OCI-LY1 (cell line): ENCODE measurements at regions not wholly inside any gene's neighbourhood (a gene's known extent, or its start where the extent isn't known, plus 50 kb on each side); places are given as distances from the start of the nearest gene placed in this dataset.

Source experiments
- H2AFZ ChIP-seq: fragments of 200-600 bp; sonication (generic), shearing (Covaris generic); 2 replicates; pipeline ENCODE4 v1.6.0; 2014; ENCODE audit warnings: antibody characterized with exemption, mild to moderate bottlenecking, low read length
- H3F3A ChIP-seq: fragments of 200-600 bp; sonication (generic), shearing (Covaris generic); 2 replicates; pipeline ENCODE4 v1.6.0; 2014; ENCODE audit warnings: mild to moderate bottlenecking, antibody characterized with exemption, low read length, moderate library complexity; ENCODE audit not compliant: insufficient read depth
- H3K27ac ChIP-seq: fragments of 200-600 bp; sonication (generic); 2 replicates; pipeline ENCODE4 v1.5.1; 2014; ENCODE audit warnings: low read length, mixed run types, mild to moderate bottlenecking, low read depth; ENCODE audit not compliant: poor library complexity, severe bottlenecking
- H3K27me3 ChIP-seq: fragments of 200-600 bp; sonication (generic); 2 replicates; pipeline ENCODE4 v1.6.0; 2014; ENCODE audit warnings: antibody characterized with exemption, mild to moderate bottlenecking, low read length, moderate library complexity; ENCODE audit not compliant: insufficient read depth
- H3K36me3 ChIP-seq: fragments of 200-600 bp; sonication (generic); 2 replicates; pipeline ENCODE4 v1.6.1; 2014; ENCODE audit warnings: mild to moderate bottlenecking, antibody characterized with exemption, low read length, moderate library complexity, mixed read lengths; ENCODE audit not compliant: insufficient read depth
- H3K4me1 ChIP-seq: fragments of 200-600 bp; sonication (generic); 2 replicates; pipeline ENCODE4 v1.5.1; 2014; ENCODE audit warnings: mild to moderate bottlenecking, low read length, moderate library complexity; ENCODE audit not compliant: insufficient read depth, severe bottlenecking
- H3K4me2 ChIP-seq: fragments of 200-600 bp; sonication (generic), shearing (Covaris generic); 2 replicates; pipeline ENCODE4 v1.6.1; 2014; ENCODE audit warnings: low read length
- H3K4me3 ChIP-seq: fragments of 200-600 bp; sonication (generic); 2 replicates; pipeline ENCODE4 v1.5.1; 2014; ENCODE audit warnings: low read length, low read depth, mild to moderate bottlenecking, mixed read lengths; ENCODE audit not compliant: poor library complexity, severe bottlenecking
- H3K79me2 ChIP-seq: fragments of 200-600 bp; shearing (Covaris generic); 2 replicates; pipeline ENCODE4 v1.6.1; 2016; ENCODE audit warnings: mixed run types, low read length, mixed read lengths; ENCODE audit not compliant: insufficient read depth
- H3K9ac ChIP-seq: fragments of 200-600 bp; sonication (generic), shearing (Covaris generic); 2 replicates; pipeline ENCODE4 v1.6.1; 2014; ENCODE audit warnings: mild to moderate bottlenecking, low read length, mixed read lengths
- H3K9me2 ChIP-seq: fragments of 200-600 bp; sonication (generic), shearing (Covaris generic); 2 replicates; pipeline ENCODE4 v1.6.1; 2014; ENCODE audit warnings: low read depth, mild to moderate bottlenecking, low read length, mixed read lengths
- H3K9me3 ChIP-seq: fragments of 200-600 bp; shearing (Covaris generic); 2 replicates; pipeline ENCODE4 v1.6.1; 2014; ENCODE audit warnings: low read length, mixed read lengths
- H4K20me1 ChIP-seq: fragments of 200-600 bp; sonication (generic), shearing (Covaris generic); 2 replicates; pipeline ENCODE4 v1.6.0; 2016; ENCODE audit warnings: mild to moderate bottlenecking, low read length; ENCODE audit not compliant: insufficient read depth
- EZH2 ChIP-seq: fragments of 200-600 bp; sonication (generic), shearing (Covaris generic); IDR thresholded peaks from 2 replicates; pipeline ENCODE4 v1.8.0; 2017; ENCODE audit warnings: borderline replicate concordance, mixed run types, mild to moderate bottlenecking, antibody characterized with exemption, low read length, moderate library complexity, mixed read lengths
- TF ChIP-seq, protein P1 (sequence below): fragments of 200-600 bp; sonication (generic), shearing (Covaris generic); IDR thresholded peaks from 2 replicates; pipeline ENCODE4 v1.5.1; 2017; ENCODE audit warnings: mild to moderate bottlenecking, antibody characterized with exemption, low read length, moderate library complexity, mixed read lengths

DNA sequence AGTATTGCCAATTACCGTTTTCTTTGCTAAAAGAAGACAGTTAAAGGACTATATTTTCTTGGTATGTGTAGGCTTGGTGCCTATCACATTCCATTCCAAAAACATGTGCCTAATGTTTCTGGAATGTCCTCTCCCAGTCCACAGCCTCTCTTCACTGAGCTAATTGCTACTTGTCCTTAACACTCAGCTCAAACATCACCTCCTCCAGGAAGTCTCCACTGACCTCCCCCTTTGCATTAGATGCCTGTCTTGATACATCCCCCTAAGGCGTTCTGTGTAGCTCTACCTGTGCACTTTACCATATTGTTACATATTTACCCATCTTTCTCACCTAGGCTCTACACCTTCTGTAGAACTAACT is 195.6 kb upstream of the CAMK1G start:
- H3K36me3 ChIP-seq = no peaks in the 10 kb centered on the region
- no peak for TF ChIP-seq EZH2
- TF ChIP-seq, protein P1, sequence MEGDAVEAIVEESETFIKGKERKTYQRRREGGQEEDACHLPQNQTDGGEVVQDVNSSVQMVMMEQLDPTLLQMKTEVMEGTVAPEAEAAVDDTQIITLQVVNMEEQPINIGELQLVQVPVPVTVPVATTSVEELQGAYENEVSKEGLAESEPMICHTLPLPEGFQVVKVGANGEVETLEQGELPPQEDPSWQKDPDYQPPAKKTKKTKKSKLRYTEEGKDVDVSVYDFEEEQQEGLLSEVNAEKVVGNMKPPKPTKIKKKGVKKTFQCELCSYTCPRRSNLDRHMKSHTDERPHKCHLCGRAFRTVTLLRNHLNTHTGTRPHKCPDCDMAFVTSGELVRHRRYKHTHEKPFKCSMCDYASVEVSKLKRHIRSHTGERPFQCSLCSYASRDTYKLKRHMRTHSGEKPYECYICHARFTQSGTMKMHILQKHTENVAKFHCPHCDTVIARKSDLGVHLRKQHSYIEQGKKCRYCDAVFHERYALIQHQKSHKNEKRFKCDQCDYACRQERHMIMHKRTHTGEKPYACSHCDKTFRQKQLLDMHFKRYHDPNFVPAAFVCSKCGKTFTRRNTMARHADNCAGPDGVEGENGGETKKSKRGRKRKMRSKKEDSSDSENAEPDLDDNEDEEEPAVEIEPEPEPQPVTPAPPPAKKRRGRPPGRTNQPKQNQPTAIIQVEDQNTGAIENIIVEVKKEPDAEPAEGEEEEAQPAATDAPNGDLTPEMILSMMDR = no peak
- H3K9ac ChIP-seq = no peak overlapping the region
- H3K4me1 ChIP-seq = no peaks in the 10 kb centered on the region
- H3K79me2 ChIP-seq = no peaks in the 10 kb centered on the region
- H3K9me2 ChIP-seq = no peaks in the 10 kb centered on the region
- no peak overlapping the region for H3K4me3 ChIP-seq
- H3K27ac ChIP-seq = no peak overlapping the region
- H3K9me3 ChIP-seq = no peaks in the 10 kb centered on the region
- no peak overlapping the region for H2AFZ ChIP-seq
- no peaks in the 10 kb centered on the region for H3F3A ChIP-seq
- no peaks in the 10 kb centered on the region for H4K20me1 ChIP-seq
- no peak overlapping the region for H3K4me2 ChIP-seq
- H3K27me3 ChIP-seq = no peaks in the 10 kb centered on the region

DNA sequence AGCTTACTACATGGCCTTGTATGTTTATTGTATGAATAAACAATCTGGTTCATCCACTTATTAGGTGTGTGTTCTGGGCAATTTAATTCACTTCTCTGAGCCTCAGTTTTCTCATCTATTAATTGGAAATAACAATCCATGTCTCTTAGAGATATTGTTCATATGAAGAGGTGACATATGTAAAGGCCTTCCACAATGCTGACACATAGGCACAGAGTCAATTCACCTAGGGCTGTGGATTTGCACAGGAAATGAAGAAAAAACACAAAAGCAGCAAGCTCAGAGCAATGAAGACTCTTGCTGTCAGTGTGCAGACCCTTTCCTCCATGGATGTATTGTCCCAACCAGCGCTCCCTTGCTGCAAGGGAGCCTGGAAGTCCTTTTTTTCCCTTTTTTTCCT is 195.2 kb upstream of the CAMK1G start:
- Histone ChIP-seq H3K4me1 (no peaks in the 10 kb centered on the region), H3K9me2 (no peaks in the 10 kb centered on the region), H4K20me1 (no peaks in the 10 kb centered on the region), H3K79me2 (no peaks in the 10 kb centered on the region), H3K27me3 (no peaks in the 10 kb centered on the region), H3K9me3 (no peaks in the 10 kb centered on the region), H3K4me2 (no peak overlapping the region), H3K9ac (no peak overlapping the region), H2AFZ (no peak overlapping the region), H3K27ac (no peak overlapping the region), H3K4me3 (no peak overlapping the region), H3F3A (no peaks in the 10 kb centered on the region), H3K36me3 (no peaks in the 10 kb centered on the region)
- TF ChIP-seq, protein P1 = no peak
- TF ChIP-seq EZH2 = no peak

DNA sequence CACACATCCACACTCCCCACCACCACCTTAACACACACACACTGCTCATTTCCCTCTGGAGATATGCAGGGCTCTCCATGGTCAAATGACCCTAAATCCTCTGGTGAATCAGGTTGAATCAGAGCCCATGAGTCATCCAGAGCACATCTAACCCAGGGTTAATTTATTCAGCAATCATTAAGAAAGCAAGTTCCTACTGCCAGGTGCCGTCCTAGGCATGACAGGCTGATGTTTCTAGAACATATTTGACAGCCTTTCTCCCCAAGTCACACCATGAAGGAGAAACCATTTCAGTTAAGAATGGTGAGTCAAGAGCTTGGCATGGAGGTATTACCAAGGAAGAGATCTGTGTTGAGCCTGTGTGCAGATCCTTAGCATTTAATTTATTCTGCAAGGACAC is 194.3 kb upstream of the CAMK1G start:
- Histone ChIP-seq H3K4me3 (no peak overlapping the region), H3K27ac (no peak overlapping the region), H3K9me2 (no peaks in the 10 kb centered on the region), H3K9me3 (no peaks in the 10 kb centered on the region), H3K9ac (no peak overlapping the region), H3K4me1 (no peaks in the 10 kb centered on the region), H3K27me3 (no peaks in the 10 kb centered on the region), H4K20me1 (no peaks in the 10 kb centered on the region), H3F3A (no peaks in the 10 kb centered on the region), H3K4me2 (no peak overlapping the region), H2AFZ (no peak overlapping the region), H3K79me2 (no peaks in the 10 kb centered on the region), H3K36me3 (no peaks in the 10 kb centered on the region)
- TF ChIP-seq, protein P1 = no peak
- no peak for TF ChIP-seq EZH2
